D341Med (cell line): ENCODE measurements at regions not wholly inside any gene's neighbourhood (a gene's known extent, or its start where the extent isn't known, plus 50 kb on each side); places are given as distances from the start of the nearest gene placed in this dataset.

ENCODE experiments used
- DNase-seq: peaks from one replicate; pipeline ENCODE4 v3.0.0; 2012; ENCODE audit warnings: low spot score

GRCh38 chr2:107383691-107384090 lies 443.0 kb upstream of the RGPD4 start:
- no peak for DNase-seq

GRCh38 chr2:107384422-107384821 lies 442.3 kb upstream of the RGPD4 start:
- DNase-seq = no peak

- DNase-seq = no peak
Observed at GRCh38 chr2:107385921-107386320, 440.8 kb upstream of the RGPD4 start.

GRCh38 chr2:107392241-107392704 lies 434.4 kb upstream of the RGPD4 start:
- no peak for DNase-seq

- DNase-seq = no peak
Observed at GRCh38 chr2:107393516-107393915, 433.2 kb upstream of the RGPD4 start.

GRCh38 chr2:107398683-107399082 lies 428.0 kb upstream of the RGPD4 start:
- no peak for DNase-seq

GRCh38 chr2:107402330-107402729 lies 424.4 kb upstream of the RGPD4 start:
- no peak for DNase-seq

GRCh38 chr2:107405261-107405660 lies 421.4 kb upstream of the RGPD4 start:
- DNase-seq = no peak

- DNase-seq = no peak
Observed at GRCh38 chr2:107407017-107407416, 419.7 kb upstream of the RGPD4 start.

GRCh38 chr2:107407974-107408373 lies 418.7 kb upstream of the RGPD4 start:
- no peak for DNase-seq

GRCh38 chr2:107411267-107411666 lies 415.4 kb upstream of the RGPD4 start:
- DNase-seq = no peak

GRCh38 chr2:107412209-107412904 lies 414.3 kb upstream of the RGPD4 start:
- no peak for DNase-seq

- no peak for DNase-seq
Observed at GRCh38 chr2:107412981-107413380, 413.7 kb upstream of the RGPD4 start.

- no peak for DNase-seq
Observed at GRCh38 chr2:107414376-107414775, 412.3 kb upstream of the RGPD4 start.

- DNase-seq = no peak
Observed at GRCh38 chr2:107418708-107419107, 408.0 kb upstream of the RGPD4 start.

- no peak for DNase-seq
Observed at GRCh38 chr2:107419191-107419590, 407.5 kb upstream of the RGPD4 start.

GRCh38 chr2:107428781-107429180 lies 397.9 kb upstream of the RGPD4 start:
- DNase-seq = no peak

- no peak for DNase-seq
Observed at GRCh38 chr2:107430006-107430405, 396.7 kb upstream of the RGPD4 start.

- DNase-seq = no peak
Observed at GRCh38 chr2:107430596-107431266, 396.0 kb upstream of the RGPD4 start.

GRCh38 chr2:107436281-107436680 lies 390.4 kb upstream of the RGPD4 start:
- DNase-seq = no peak

GRCh38 chr2:107437265-107437664 lies 389.4 kb upstream of the RGPD4 start:
- no peak for DNase-seq

GRCh38 chr2:107437807-107438206 lies 388.9 kb upstream of the RGPD4 start:
- no peak for DNase-seq

- no peak for DNase-seq
Observed at GRCh38 chr2:107448160-107448559, 378.5 kb upstream of the RGPD4 start.

- no peak for DNase-seq
Observed at GRCh38 chr2:107461301-107461700, 365.4 kb upstream of the RGPD4 start.
